CD4-positive, alpha-beta T cell treated with Interleukin-2 at 100 ng/mL for 4 hours (primary cell): ENCODE measurements at regions not wholly inside any gene's neighbourhood (a gene's known extent, or its start where the extent isn't known, plus 50 kb on each side); places are given as distances from the start of the nearest gene placed in this dataset.
"Not testable (repeated sequence)": the region's sequence is repeated elsewhere in the genome, so short reads cannot be mapped to it uniquely, and the experiment has no call there.

Experiments
- DNase-seq: peaks from one replicate; pipeline ENCODE4 v3.0.0-alpha.2; 2020; ENCODE audit warnings: low spot score

DNA sequence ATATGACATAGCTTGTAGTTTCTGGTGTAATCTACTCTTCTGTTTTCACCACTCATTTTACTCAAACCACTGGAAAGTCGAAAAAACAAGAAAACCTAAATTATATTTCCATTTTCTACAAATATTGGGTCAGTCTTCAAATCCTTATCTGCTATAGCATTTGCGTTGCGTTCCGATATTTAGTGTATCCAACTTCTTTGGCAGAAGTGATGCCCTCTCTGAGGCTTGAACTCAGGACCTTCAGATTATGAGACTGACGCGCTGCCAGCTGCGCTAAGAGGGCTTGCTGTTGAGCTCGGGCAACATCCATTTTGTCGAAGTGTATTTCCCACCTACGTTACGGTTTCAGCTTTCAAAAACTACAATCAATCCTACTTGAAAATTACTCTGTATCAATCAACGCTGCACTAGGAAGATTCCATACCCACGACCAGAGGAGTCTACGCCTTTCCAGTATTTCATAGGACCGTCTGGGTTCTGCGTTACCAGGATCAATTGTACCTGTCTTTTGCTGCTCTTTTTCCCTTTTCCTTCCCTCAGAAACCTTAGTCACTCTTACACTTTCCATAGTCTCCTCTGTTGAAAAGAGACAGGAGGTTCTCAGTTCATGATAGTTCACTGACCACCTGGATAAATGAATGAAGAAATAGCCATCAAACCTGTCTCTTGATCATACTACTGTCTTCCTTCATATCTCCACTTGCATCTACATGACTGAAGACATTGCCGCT, 140.5 kb upstream of the ZNF322 start:
- not testable (repeated sequence) for DNase-seq

DNA sequence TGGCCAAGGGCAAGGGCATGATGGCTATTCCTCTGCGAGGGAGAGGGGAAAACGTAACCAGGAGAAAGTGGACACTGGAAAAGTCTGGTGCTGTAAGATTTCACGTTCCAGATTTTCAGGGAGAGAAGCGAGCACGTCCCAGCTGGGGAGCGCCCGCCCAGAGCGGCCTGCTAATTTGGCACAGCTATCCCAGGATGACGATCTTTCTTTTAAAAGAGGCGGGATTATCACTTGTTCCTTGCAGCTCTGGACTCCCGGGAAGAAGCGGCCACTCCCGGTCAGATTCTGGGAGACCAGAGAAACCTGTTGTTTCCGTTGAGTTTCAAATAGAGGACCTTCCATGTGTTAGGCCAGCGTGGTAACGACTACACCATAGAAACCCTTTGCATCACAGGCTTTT, 144.2 kb upstream of the ZNF322 start:
- DNase-seq: not testable (repeated sequence)

- DNase-seq: not testable (repeated sequence)
Measured at GRCh38 chr6:26811486-26812116, 152.1 kb upstream of the ZNF322 start.

DNA sequence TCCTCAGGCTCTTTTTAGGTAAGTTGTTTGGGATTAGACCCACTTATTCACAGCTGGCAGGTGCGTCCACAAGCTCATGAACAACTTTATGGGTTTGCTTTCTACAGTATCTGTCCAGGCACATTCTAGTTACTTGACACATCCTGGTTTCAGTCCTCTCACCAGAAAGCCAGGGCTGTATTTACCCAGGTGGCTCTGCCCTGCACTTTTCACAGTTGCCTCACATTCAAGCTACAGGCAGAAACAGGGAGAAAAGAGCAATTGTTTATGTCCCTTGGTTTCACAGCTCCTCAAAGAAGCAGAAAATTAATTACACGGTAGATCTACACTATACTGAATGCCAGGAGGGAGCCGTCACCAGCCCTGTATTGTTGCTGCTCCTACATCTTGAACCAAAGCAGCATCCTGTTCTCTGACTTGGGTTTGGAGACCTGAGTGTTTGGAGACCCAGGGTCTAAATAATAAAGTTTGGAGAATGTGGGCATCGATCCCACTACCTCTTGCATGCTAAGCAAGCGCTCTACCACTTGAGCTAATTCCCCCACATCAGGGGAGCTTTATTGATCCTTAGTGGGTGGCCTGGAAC, 159.2 kb upstream of the ZNF322 start:
- DNase-seq: not testable (repeated sequence)

GRCh38 chr6:26827965-26828364, 168.4 kb upstream of the ZNF322 start:
- not testable (repeated sequence) for DNase-seq

GRCh38 chr6:26829480-26829879, 169.9 kb upstream of the ZNF322 start:
- DNase-seq: not testable (repeated sequence)

DNA sequence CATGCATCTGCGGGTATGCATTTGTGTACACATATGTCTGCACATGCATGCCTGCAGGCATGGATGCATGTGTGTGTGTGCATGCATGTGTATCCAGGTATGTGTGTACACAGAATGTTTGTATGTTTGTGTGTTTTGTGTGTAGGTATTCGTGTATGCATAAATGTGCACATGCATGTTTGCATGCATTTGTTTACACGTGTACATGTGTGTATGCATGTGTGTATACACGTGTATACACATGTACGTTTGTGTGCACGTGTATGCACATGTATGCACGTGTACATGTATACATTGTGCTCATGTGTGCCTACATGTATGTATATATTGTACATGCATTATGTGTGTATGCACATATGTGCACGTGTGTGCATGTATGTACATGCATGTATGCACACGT, 171.4 kb upstream of the ZNF322 start:
- DNase-seq: not testable (repeated sequence)

GRCh38 chr6:26835707-26836106, 176.2 kb upstream of the ZNF322 start:
- not testable (repeated sequence) for DNase-seq

DNA sequence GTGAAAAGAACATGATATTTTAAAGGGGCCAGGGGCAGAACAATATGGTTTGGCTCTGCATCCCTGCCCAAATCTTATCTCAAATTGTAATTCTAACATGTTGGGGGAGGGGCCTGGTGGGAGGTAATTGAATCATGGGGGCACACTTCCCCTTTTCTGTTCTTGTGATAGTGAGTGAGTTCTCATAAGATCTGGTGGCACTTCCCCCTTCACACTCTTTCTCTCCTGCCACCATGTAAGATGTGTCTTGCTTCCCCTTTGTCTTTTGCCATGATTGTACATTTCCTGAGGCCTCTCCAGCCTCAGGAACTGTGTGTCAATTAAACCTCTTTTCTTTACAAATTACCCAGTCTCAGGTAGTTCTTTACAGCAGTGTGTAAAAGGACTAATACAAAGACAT, 177.1 kb upstream of the ZNF322 start:
- DNase-seq: not testable (repeated sequence)

GRCh38 chr6:26844823-26845222, 185.3 kb upstream of the ZNF322 start:
- not testable (repeated sequence) for DNase-seq

DNA sequence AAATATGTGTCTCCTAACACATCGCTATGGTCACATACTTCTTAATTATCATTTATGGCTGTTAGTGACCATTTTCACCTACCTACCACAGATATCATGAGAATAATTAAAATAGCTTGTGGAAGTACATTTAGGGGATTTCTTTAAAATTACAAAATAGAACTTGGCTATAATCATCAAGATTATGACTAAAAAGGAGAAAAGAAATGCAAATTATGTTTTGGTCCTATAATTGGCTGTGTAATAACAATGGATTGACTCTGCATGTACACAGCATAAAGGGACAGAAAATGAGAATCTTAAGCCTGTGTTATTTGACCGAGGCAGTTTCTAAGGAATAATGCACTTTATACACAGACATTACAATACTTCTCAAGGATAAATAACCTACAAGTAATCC, 197.7 kb upstream of the ZNF322 start:
- DNase-seq: not testable (repeated sequence)

GRCh38 chr6:26859067-26859770, 199.7 kb upstream of the ZNF322 start:
- DNase-seq: not testable (repeated sequence)

DNA sequence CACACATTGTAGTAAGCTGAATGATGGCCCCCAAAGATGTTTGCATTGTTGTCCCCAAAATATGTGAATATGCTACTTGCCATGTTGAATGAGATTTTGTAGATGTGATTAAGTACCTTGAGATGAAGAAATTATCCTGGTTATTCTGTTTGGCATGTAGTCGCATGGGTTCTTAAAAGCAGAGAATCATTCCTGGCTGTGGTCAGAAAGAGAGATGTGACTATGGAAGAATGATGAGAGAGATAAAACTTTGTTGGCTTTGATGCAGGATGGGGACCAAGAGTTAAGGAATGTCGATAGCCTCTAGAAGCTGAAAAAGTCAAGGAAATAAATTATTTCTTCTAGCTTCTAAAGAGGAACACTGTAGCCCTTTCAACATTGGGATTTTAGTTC, 200.2 kb upstream of the ZNF322 start:
- not testable (repeated sequence) for DNase-seq

- DNase-seq: not testable (repeated sequence)
Measured at GRCh38 chr6:26861913-26862312, 202.4 kb upstream of the ZNF322 start.

DNA sequence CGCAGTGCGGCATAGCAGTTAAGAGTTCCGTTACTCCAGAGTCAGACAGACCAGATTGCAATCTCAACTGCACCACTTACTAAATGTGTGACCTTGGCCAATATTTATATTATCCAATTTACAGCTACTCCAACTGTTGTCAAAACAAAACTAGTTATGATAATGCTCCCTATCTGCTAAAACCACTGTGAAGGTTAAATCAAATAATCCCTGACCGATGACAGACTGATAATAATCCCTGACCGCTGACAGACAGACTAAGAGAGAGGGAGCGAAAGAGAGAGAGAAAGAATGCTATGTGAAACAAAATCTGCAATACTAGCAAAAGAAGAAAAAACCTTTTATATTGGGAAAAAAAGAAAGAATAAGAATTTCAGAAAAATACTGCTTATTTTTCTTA, 204.1 kb upstream of the ZNF322 start:
- not testable (repeated sequence) for DNase-seq

DNA sequence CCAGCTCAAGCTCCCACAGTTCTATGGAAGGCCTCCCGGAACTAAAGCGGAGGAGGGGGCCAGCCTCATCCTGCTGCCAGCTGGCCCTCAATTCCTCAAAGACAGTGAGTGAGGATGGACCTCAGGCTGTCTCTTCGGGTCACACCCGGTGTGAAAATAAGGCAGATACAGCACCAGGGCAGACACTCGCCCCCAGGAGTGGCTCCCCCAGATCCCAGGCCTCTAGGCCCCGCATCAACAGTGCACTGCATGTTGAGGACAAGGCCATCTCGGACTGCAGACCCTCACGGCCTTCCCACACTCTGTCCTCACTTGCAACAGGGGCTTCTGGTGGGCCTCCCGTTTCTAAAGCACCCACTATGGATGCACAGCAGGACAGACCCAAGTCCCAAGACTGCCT, 239.2 kb upstream of the ZNF322 start:
- not testable (repeated sequence) for DNase-seq

- DNase-seq: not testable (repeated sequence)
Measured at GRCh38 chr6:26924206-26924605, 264.7 kb upstream of the ZNF322 start.

- DNase-seq: not testable (repeated sequence)
Measured at GRCh38 chr6:26928190-26928589, 268.6 kb upstream of the ZNF322 start.

- DNase-seq: not testable (repeated sequence)
Measured at GRCh38 chr6:26937258-26937657, 277.7 kb upstream of the ZNF322 start.

DNA sequence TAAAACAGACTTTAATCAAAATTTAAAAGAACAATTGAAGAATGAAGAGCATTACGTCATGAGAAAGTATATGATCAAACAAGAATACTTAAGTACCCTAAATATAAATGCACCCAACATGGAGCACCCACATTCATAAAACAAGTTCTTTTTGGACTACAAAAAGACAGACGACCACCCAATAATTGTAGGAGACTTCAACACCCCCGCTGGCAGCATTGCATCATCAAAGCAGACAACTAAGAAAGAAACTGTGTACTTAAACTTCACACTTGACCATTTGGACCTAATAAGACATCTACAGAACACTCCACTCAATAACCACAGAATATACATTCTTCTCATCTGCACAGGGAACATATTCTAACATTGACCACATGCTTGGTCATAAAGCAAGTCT, 291.7 kb upstream of the ZNF322 start:
- DNase-seq: not testable (repeated sequence)

DNA sequence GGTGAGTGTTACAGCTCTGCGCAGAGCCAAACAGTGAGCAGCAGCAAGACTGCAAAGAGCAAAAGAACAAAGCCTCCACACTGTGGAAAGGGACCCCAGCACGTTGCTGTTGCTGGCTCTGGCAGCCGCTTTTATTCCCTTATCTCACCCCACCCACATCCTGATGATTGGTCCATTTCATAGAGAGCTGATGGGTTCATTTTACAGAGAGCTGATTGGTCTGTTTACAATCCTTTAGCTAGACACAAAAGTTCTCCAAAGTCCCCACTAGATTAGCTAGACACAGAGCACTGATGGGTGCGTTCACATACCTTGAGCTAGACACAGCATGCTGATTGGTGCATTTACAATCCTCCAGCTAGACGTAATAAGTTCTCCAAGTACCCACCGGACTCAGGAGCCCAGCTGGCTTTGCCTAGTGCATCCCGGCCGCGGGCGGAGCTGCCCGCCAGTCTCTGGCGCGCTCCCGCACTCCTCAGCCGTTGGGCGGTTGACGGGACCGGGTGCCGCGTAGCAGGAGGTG, 291.4 kb upstream of the PRSS16 start:
- peak; percentile 73 for DNase-seq

GRCh38 chr6:26956601-26957184, 290.8 kb upstream of the PRSS16 start:
- peak; percentile 81 for DNase-seq
